Activated B cell treated with CpG ODN at 0.5 μM for 24 hours (primary cell): ENCODE measurements at regions not wholly inside any gene's neighbourhood (a gene's known extent, or its start where the extent isn't known, plus 50 kb on each side); places are given as distances from the start of the nearest gene placed in this dataset.

Source experiments
- ATAC-seq: fragments of 200-7000 bp; cut with Tn5 transposase; one replicate; pipeline ENCODE4 v1.10.0; 2021; ENCODE audit warnings: low read depth, mild to moderate bottlenecking, moderate library complexity
- CTCF ChIA-PET: fragments of 350-600 bp; sonication (Branson Sonifier 250); formaldehyde crosslinking; loops from one replicate; lab custom pipeline; 2021; ENCODE audit warnings: antibody characterized with exemption; lab: Charles Lee
- POLR2A ChIA-PET: fragments of 350-600 bp; sonication (Branson Sonifier 250); formaldehyde crosslinking; loops from one replicate; lab custom pipeline; 2021; ENCODE audit warnings: antibody characterized with exemption; lab: Charles Lee
- DNase-seq: peaks from one replicate; pipeline ENCODE4 v3.0.0; 2022
- H3K27ac Mint-ChIP-seq: one replicate; pipeline ENCODE4 v1.8.0; 2020; ENCODE audit warnings: mixed read lengths
- H3K27me3 Mint-ChIP-seq: one replicate; pipeline ENCODE4 v1.8.0; 2021; ENCODE audit warnings: mixed read lengths
- H3K36me3 Mint-ChIP-seq: one replicate; pipeline ENCODE4 v1.8.0; 2021; ENCODE audit warnings: low read depth, mixed read lengths
- H3K4me1 Mint-ChIP-seq: one replicate; pipeline ENCODE4 v1.8.0; 2021; ENCODE audit warnings: mixed read lengths
- H3K4me3 Mint-ChIP-seq: one replicate; pipeline ENCODE4 v1.8.0; 2020; ENCODE audit warnings: mild to moderate bottlenecking, mixed read lengths
- H3K9me3 Mint-ChIP-seq: one replicate; pipeline ENCODE4 v1.8.0; 2020; ENCODE audit warnings: mixed read lengths
- intact Hi-C: fragments of 100-400 bp; cut with micrococcal nuclease; formaldehyde crosslinking; loops from one replicate; pipeline ENCODE4 v1.15.1; 2024
- TF ChIP-seq, protein P1 (sequence below): fragments of 200-600 bp; IDR thresholded peaks from one replicate; pipeline ENCODE4 v1.8.0; 2022; ENCODE audit warnings: antibody characterized with exemption, mild to moderate bottlenecking

- no peak overlapping the region for H3K4me3 Mint-ChIP-seq
Observed at GRCh38 chr12:132389026-132389425, 59.6 kb upstream of the GALNT9 start.

DNA sequence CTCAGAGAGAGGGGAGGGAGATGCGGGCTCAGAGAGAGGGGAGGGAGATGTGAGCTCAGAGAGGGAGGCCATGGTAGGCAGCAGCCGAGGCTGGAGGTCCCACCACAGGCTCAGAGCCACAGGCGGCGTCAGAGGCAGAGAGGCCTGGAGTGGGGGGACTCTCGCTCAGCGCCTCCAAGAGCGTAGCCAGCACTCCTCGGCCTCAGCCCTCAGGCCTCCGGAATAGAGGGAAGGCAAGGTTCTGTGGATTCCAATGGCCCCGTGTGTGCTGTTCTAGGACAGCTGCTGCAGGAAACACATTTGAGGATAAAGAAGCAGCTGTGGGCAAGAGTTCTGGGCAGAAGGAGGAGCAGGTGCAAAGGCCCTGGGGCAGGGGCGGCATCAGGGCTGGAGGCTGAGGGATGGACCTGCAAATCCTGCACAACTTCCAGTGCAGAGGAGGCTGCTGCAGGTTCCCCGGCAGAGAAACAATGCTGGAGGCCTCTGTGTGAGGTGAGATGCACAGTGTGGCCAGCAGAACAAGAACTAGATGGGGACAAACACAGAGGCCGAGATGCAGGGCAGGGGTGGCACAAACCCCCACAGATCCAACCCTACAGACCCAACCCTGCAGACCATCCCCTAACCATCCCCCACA, 59.1 kb upstream of the GALNT9 start:
- ATAC-seq, result no peak
- Mint-ChIP-seq H3K36me3 (no peaks in the 10 kb centered on the region), H3K4me1 (no peaks in the 10 kb centered on the region), H3K27ac (no peak overlapping the region), H3K27me3 (peaks cover 23% of the 10 kb centered on the region), H3K9me3 (no peaks in the 10 kb centered on the region), H3K4me3 (no peak overlapping the region)
- intact Hi-C loops, result no loop called here
- ChIA-PET POLR2A (no interaction called here), CTCF (no interaction called here)
- no peak for DNase-seq
- TF ChIP-seq, protein P1, sequence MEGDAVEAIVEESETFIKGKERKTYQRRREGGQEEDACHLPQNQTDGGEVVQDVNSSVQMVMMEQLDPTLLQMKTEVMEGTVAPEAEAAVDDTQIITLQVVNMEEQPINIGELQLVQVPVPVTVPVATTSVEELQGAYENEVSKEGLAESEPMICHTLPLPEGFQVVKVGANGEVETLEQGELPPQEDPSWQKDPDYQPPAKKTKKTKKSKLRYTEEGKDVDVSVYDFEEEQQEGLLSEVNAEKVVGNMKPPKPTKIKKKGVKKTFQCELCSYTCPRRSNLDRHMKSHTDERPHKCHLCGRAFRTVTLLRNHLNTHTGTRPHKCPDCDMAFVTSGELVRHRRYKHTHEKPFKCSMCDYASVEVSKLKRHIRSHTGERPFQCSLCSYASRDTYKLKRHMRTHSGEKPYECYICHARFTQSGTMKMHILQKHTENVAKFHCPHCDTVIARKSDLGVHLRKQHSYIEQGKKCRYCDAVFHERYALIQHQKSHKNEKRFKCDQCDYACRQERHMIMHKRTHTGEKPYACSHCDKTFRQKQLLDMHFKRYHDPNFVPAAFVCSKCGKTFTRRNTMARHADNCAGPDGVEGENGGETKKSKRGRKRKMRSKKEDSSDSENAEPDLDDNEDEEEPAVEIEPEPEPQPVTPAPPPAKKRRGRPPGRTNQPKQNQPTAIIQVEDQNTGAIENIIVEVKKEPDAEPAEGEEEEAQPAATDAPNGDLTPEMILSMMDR, result no peak

More at GRCh38 chr12:132389026-132389425, 59.6 kb upstream of the GALNT9 start:
- ChIA-PET CTCF (no interaction called here), POLR2A (no interaction called here)
- DNase-seq (no peak), ATAC-seq (no peak)
- H3K27me3 Mint-ChIP-seq, result peaks cover 23% of the 10 kb centered on the region
- no peaks in the 10 kb centered on the region for H3K9me3 Mint-ChIP-seq
- H3K4me1 Mint-ChIP-seq, result no peaks in the 10 kb centered on the region
- no peaks in the 10 kb centered on the region for H3K36me3 Mint-ChIP-seq
- TF ChIP-seq, protein P1, result no peak
- no peak overlapping the region for H3K27ac Mint-ChIP-seq
- intact Hi-C loops, result no loop called here

DNA sequence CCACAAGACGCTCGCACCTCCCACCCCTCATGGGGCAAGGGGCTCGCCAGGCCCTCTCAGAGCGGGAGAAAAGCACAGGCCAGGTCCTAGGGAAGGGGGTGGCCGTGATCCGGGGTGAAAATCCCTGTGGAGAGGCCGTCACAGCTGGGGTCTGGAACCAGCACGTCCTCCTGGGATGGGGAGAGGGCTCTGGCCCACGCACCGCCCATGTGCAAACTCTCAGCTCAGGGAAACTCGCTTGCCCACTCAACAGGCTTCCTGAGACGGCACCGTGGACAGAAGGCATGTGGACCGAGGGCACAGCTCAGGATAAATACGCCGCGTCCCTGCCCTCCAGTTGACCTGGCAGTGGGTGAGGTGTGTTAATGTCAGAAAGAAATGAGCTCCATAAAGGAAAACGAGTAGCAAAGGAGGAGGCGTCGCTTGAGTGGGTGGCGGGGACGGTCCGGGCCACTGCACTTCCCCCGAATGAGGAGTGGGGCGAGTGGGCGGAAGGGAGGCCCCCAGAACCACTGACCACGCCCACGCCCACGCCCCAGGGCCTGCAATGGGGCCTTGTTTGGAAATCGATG, 57.6 kb upstream of the GALNT9 start:
- intact Hi-C loops, result no loop called here
- no peaks in the 10 kb centered on the region for H3K36me3 Mint-ChIP-seq
- H3K4me3 Mint-ChIP-seq, result no peak overlapping the region
- CTCF ChIA-PET, result no interaction called here
- no peak overlapping the region for H3K27ac Mint-ChIP-seq
- TF ChIP-seq, protein P1, result no peak
- H3K9me3 Mint-ChIP-seq, result no peaks in the 10 kb centered on the region
- H3K27me3 Mint-ChIP-seq, result peaks cover 19% of the 10 kb centered on the region
- DNase-seq (no peak), ATAC-seq (no peak)
- H3K4me1 Mint-ChIP-seq, result no peaks in the 10 kb centered on the region
- POLR2A ChIA-PET, result no interaction called here

- DNase-seq (no peak), ATAC-seq (no peak)
- Mint-ChIP-seq H3K27me3 (peaks cover 17% of the 10 kb centered on the region), H3K27ac (no peak overlapping the region), H3K4me3 (no peak overlapping the region), H3K4me1 (no peaks in the 10 kb centered on the region), H3K36me3 (no peaks in the 10 kb centered on the region), H3K9me3 (no peaks in the 10 kb centered on the region)
- ChIA-PET POLR2A (no interaction called here), CTCF (no interaction called here)
- intact Hi-C loops, result no loop called here
- TF ChIP-seq, protein P1, result no peak
Observed at GRCh38 chr12:132385923-132386751, 56.7 kb upstream of the GALNT9 start.
